Testis (tissue), 2 donors: ENCODE measurements at regions not wholly inside any gene's neighbourhood (a gene's known extent, or its start where the extent isn't known, plus 50 kb on each side); places are given as distances from the start of the nearest gene placed in this dataset.

Source experiments
- DNase-seq: peaks from one replicate; pipeline ENCODE4 v3.0.0-alpha.2; 2019
- H3K27ac ChIP-seq, 2 donors: fragments of 200-600 bp; sonication (generic); one replicate each; pipeline ENCODE4 v1.5.1; 2019
- H3K27me3 ChIP-seq: fragments of 200-600 bp; sonication (generic); one replicate; pipeline ENCODE4 v1.5.1; 2019
- H3K36me3 ChIP-seq: fragments of 200-600 bp; sonication (generic); one replicate; pipeline ENCODE4 v1.5.1; 2017; ENCODE audit warnings: low read depth; ENCODE audit errors: missing control alignments
- H3K4me1 ChIP-seq: fragments of 200-600 bp; sonication (generic); one replicate; pipeline ENCODE4 v1.5.1; 2019
- H3K4me3 ChIP-seq, 2 donors: fragments of 200-600 bp; sonication (generic); one replicate each; pipeline ENCODE4 v1.5.1; 2017 to 2019
- H3K9me3 ChIP-seq: fragments of 200-600 bp; sonication (generic); one replicate; pipeline ENCODE4 v1.5.1; 2017
- POLR2A ChIP-seq: fragments of 450-650 bp; IDR thresholded peaks from one replicate; pipeline ENCODE4 v1.6.1; 2017; ENCODE audit warnings: antibody characterized with exemption, mild to moderate bottlenecking, moderate library complexity
- WGBS, 2 donors: methylation state at CpG; one replicate each; pipeline ENCODE4 v1.1.5; 2018; 5-methylcytosine and 5-hydroxymethylcytosine counted together
- intact Hi-C: fragments of 100-400 bp; cut with DNase I; formaldehyde crosslinking; loops from one replicate; pipeline ENCODE4 v1.15.1; 2023; ENCODE audit warnings: low total_unique reads
- TF ChIP-seq, protein P1 (sequence below), 3 experiments: fragments of 450-650 bp in 2 of 3; fragments of 200-600 bp in 1 of 3; sonication (generic) in 1 of 3; IDR thresholded peaks; one replicate each; pipeline ENCODE4 v1.5.1; 2016 to 2019; ENCODE audit warnings: antibody characterized with exemption in 3 of 3, mild to moderate bottlenecking in 2 of 3, moderate library complexity in 1 of 3

DNA sequence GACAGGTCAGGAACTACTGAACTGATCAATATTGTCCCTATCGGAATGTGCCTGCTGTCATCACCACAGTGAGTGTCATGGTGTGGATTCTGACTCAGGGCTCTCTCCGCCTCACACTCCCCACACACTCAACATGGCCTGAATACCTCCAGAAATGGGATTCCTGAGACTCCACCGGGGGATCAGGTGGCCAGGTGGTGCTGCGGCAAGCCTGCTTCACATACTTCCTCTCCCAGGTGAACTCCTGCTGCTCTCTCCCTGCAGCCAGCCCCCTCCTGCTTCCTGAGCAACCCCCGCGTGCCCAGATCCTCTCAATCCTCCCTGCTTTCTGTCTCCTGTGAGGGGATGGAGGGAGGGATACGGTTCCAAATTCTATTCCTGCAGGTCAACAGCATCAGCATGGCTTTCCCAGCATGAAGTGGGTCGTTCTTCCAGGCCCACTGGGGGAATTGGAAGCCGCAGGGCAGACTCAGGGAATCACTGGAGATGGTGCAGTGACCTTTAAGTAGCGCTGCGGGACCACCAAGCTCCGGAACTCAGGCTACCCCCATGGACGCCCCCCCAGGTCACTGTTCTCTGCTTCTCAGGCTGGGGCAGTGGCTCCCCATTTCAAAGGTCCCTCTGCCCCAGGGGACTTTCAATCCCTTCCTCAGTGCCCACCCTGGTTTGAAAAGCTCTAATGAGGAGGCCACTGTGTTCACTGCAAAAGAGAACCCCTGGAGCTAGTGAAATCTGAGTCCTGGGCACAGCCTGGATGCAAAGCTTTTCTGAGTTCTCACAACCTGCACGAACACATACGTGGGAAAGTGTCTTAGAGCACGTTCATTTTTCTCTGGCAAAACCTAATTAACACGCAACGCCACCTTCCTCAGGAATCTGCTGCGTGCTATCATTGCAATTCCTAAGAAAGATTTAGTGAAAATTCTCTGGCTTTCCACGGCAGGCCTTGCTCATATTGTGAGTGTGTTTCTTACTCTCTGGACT is 168.4 kb downstream of the ZFP36L2 start:
- intact Hi-C loops = no loop called here
- 84 to 88% methylated on average over 20 of the region's 20 CpGs for WGBS, 2 donors
- H3K27me3 ChIP-seq = no peaks in the 10 kb centered on the region
- no peaks in the 10 kb centered on the region for H3K36me3 ChIP-seq
- H3K4me3 ChIP-seq = no peak overlapping the region
- TF ChIP-seq, protein P1, sequence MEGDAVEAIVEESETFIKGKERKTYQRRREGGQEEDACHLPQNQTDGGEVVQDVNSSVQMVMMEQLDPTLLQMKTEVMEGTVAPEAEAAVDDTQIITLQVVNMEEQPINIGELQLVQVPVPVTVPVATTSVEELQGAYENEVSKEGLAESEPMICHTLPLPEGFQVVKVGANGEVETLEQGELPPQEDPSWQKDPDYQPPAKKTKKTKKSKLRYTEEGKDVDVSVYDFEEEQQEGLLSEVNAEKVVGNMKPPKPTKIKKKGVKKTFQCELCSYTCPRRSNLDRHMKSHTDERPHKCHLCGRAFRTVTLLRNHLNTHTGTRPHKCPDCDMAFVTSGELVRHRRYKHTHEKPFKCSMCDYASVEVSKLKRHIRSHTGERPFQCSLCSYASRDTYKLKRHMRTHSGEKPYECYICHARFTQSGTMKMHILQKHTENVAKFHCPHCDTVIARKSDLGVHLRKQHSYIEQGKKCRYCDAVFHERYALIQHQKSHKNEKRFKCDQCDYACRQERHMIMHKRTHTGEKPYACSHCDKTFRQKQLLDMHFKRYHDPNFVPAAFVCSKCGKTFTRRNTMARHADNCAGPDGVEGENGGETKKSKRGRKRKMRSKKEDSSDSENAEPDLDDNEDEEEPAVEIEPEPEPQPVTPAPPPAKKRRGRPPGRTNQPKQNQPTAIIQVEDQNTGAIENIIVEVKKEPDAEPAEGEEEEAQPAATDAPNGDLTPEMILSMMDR (IDR thresholded peaks at IDR 0.05) = no peak
- TF ChIP-seq POLR2A = no peak
- no peaks in the 10 kb centered on the region for H3K9me3 ChIP-seq
- no peak for DNase-seq
- peaks cover 3% of the 10 kb centered on the region for H3K4me1 ChIP-seq
- no peak overlapping the region for H3K27ac ChIP-seq

DNA sequence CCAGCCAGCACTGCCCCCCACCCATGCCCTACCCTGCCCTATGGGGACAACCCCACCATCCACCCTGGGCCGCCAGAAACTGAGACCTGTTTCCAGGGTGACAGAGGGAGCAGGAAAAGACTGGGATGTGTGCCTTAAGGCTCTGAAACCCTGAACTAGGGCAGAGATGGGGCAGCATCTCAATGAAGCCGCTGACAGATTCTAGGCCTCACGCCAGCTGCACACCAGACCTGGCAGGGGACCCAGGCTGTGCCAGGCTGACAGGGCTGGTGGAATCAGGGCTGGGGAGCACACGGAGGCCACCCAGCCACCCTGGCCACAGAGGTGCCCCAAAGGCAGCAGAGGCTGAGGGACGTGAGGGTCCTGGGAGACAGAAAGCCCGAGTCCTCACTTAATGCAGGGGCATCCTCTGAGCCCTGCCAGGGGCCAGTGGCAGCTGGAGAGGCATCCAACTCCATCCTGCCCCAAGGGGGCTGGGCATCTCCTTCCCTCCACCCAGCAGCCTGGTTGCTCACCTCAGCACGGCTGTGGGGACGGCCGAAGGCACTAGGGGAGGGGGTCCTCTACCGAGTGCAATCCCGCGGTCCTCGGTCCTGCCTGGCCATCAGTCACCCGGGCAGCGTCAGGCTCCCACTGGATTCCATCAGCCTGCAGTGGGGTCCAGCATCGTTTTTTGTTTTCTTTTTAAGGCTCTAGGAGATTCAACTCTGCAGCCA is 169.2 kb downstream of the ZFP36L2 start:
- no peak for DNase-seq
- Histone ChIP-seq H3K4me1 (peaks cover 3% of the 10 kb centered on the region), H3K9me3 (no peaks in the 10 kb centered on the region), H3K27ac (no peak overlapping the region), H3K36me3 (no peaks in the 10 kb centered on the region), H3K4me3 (no peak overlapping the region), H3K27me3 (no peaks in the 10 kb centered on the region)
- WGBS, 2 donors = 89 to 95% methylated on average over 10 to 16 of the region's 16 CpGs
- TF ChIP-seq, protein P1 (IDR thresholded peaks at IDR 0.05) = no peak
- TF ChIP-seq POLR2A = no peak
- intact Hi-C loops = no loop called here

DNA sequence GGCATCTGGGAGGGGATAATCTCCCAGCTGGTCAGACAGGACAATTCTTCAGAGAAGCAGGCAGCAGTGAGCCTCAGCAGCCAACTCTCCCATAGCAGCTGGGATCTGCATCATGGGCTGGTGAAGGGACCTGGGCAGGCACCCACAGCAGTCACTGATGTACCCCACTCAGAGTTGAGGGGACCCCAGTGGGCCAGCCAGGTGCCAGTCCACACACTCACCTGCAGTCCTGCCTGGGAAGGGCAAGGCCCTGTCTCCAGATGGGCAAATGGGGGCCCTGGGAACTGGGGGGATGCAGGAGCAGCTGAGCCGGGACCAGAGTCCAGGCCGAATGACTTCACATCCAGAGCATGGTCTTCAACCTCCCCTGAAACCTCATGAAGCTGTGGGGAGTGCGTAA is 170.4 kb downstream of the ZFP36L2 start:
- H3K27me3 ChIP-seq = no peaks in the 10 kb centered on the region
- H3K4me3 ChIP-seq = no peak overlapping the region
- H3K4me1 ChIP-seq = peaks cover 7% of the 10 kb centered on the region
- intact Hi-C loops = no loop called here
- H3K36me3 ChIP-seq = no peaks in the 10 kb centered on the region
- TF ChIP-seq, protein P1 (IDR thresholded peaks at IDR 0.05) = no peak
- no peak for TF ChIP-seq POLR2A
- no peak for DNase-seq
- no peaks in the 10 kb centered on the region for H3K9me3 ChIP-seq
- H3K27ac ChIP-seq = no peak overlapping the region
- WGBS, 2 donors = 81 to 100% methylated on average over 1 to 3 of the region's 3 CpGs

DNA sequence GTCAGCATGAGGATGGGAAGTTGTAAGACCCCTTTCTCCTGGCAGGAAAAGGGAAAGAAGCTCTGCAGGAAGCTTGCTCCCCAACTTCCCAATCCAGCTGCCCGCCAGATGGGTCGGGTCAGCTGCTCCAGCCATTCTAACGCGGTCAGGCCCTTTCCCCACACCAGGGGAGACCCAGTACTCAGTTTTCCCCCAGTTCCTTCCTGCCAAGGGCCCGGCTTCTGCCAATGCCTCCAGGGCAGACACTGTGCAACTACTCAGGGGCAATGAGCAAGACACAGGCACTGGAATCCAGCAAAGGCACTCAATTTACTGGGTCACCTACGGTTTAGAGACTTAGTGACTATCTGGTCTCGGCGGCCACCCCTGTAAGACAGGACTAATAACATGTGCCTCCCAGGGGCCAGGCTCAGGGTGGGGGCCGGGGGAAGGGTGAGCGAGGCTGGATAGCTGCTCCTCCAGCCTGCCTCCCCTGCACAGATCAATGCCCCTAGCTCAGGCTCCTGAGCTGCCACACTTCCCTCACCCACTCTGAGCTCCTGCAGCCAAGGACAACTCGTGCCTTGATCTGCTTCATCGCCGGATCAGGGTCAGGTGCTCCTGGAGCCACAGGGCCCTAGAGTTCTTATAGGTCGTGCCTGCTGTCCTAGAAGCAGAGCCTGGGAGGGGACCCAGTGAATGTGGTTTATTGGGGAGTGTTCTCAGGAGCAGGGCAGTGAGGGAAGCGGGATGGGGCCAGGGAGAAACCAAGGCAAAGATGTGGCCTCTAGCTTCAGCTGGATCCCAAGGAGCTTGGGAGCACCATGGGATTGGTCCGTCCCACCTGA is 171.1 kb downstream of the ZFP36L2 start:
- H3K4me1 ChIP-seq = peaks cover 14% of the 10 kb centered on the region
- H3K36me3 ChIP-seq = no peaks in the 10 kb centered on the region
- TF ChIP-seq, protein P1 (IDR thresholded peaks at IDR 0.05) = no peak
- no peak for TF ChIP-seq POLR2A
- H3K9me3 ChIP-seq = no peaks in the 10 kb centered on the region
- H3K27ac ChIP-seq = no peak overlapping the region
- WGBS, 2 donors = 90 to 97% methylated on average over 7 to 16 of the region's 16 CpGs
- H3K27me3 ChIP-seq = no peaks in the 10 kb centered on the region
- no peak overlapping the region for H3K4me3 ChIP-seq
- intact Hi-C loops = no loop called here
- no peak for DNase-seq
